GM12873 (cell line): ENCODE measurements at regions not wholly inside any gene's neighbourhood (a gene's known extent, or its start where the extent isn't known, plus 50 kb on each side); places are given as distances from the start of the nearest gene placed in this dataset.

Experiments
- CTCF ChIP-seq: IDR thresholded peaks from 2 replicates; pipeline ENCODE4 v1.5.1; 2012; ENCODE audit warnings: low read depth, mild to moderate bottlenecking, moderate library complexity, low read length, control low read depth; ENCODE audit not compliant: insufficient read depth; ENCODE audit errors: missing control alignments

GRCh38 chr12:59317598-59317997 lies 278.2 kb upstream of the SLC16A7 start:
- no peak for TF ChIP-seq CTCF

- TF ChIP-seq CTCF: no peak
These were observed 278.9 kb upstream of the SLC16A7 start for GRCh38 chr12:59316938-59317337.

GRCh38 chr12:59314209-59314608 lies 281.6 kb upstream of the SLC16A7 start:
- no peak for TF ChIP-seq CTCF

- TF ChIP-seq CTCF: no peak
These were observed 291.6 kb upstream of the SLC16A7 start for GRCh38 chr12:59304077-59304721.

- TF ChIP-seq CTCF: no peak
These were observed 297.5 kb upstream of the SLC16A7 start for GRCh38 chr12:59298296-59298695.

- TF ChIP-seq CTCF: no peak
These were observed 301.6 kb upstream of the SLC16A7 start for GRCh38 chr12:59294221-59294620.

- no peak for TF ChIP-seq CTCF
These were observed 312.8 kb upstream of the SLC16A7 start for GRCh38 chr12:59282999-59283398.

GRCh38 chr12:59268295-59268809 lies 327.5 kb upstream of the SLC16A7 start:
- no peak for TF ChIP-seq CTCF
